ENCODE measurements at regions not wholly inside any gene's neighbourhood (a gene's known extent, or its start where the extent isn't known, plus 50 kb on each side); places are given as distances from the start of the nearest gene placed in this dataset.

DNA sequence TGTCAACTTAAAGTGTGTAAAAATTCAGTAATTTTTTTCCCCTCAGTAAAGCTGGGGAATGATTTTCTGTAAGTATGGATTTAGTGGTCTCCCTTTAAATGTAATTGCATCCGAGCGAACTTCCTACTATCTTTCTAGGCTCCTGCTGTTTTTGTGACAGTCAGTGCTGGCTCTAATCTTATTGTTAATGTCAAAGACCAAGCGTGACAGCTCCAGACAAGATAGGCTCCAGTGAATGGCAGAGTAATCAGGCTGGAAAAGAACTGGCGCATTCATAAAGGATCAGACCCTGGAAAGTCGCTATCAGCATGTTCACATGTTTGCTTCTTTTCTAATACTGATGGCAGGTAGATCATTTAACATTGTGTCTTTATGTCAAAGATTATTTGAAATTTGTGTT, 908.0 kb upstream of the ATXN8OS start:
- Mint-ChIP-seq H3K9me3 (ENCODE audit: unreplicated experiment) (no peaks in the 10 kb centered on the region), H3K36me3 (ENCODE audit: insufficient read depth, unreplicated experiment) (no peaks in the 10 kb centered on the region), H3K27me3 (ENCODE audit: insufficient read depth, unreplicated experiment) (no peaks in the 10 kb centered on the region), H3K4me3 (ENCODE audit: unreplicated experiment) (no peak overlapping the region), H3K4me1 (ENCODE audit: low read depth, unreplicated experiment) (no peaks in the 10 kb centered on the region), H3K27ac (ENCODE audit: unreplicated experiment) (no peak overlapping the region)
- no peaks in the 10 kb centered on the region for H3K9me3 ChIP-seq
- no TSS peak for BruUV-seq (replicated peaks)
- intact Hi-C loops (cut with micrococcal nuclease; ENCODE audit: unreplicated experiment), result no loop called here
- H3K4me3 ChIP-seq (ENCODE audit: low read depth, low read length), result no peak overlapping the region
- no peaks in the 10 kb centered on the region for H3K4me1 ChIP-seq
- ChIA-PET CTCF (no interaction called here), POLR2A (no interaction called here)
- no peak for DNase-seq
- H3K36me3 ChIP-seq (ENCODE audit: control insufficient read depth, insufficient read depth, low read length), result no peaks in the 10 kb centered on the region
- TF ChIP-seq, protein P1, sequence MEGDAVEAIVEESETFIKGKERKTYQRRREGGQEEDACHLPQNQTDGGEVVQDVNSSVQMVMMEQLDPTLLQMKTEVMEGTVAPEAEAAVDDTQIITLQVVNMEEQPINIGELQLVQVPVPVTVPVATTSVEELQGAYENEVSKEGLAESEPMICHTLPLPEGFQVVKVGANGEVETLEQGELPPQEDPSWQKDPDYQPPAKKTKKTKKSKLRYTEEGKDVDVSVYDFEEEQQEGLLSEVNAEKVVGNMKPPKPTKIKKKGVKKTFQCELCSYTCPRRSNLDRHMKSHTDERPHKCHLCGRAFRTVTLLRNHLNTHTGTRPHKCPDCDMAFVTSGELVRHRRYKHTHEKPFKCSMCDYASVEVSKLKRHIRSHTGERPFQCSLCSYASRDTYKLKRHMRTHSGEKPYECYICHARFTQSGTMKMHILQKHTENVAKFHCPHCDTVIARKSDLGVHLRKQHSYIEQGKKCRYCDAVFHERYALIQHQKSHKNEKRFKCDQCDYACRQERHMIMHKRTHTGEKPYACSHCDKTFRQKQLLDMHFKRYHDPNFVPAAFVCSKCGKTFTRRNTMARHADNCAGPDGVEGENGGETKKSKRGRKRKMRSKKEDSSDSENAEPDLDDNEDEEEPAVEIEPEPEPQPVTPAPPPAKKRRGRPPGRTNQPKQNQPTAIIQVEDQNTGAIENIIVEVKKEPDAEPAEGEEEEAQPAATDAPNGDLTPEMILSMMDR (IDR thresholded peaks at IDR 0.05; ENCODE audit: insufficient read depth in 1 of 2, low read depth in 1 of 2, low read length in 1 of 2, severe bottlenecking in 1 of 2, unreplicated experiment in 1 of 2), result no peak
- H3K27me3 ChIP-seq (replicated peaks; ENCODE audit: control insufficient read depth, insufficient read depth, low read length), result no peaks in the 10 kb centered on the region

DNA sequence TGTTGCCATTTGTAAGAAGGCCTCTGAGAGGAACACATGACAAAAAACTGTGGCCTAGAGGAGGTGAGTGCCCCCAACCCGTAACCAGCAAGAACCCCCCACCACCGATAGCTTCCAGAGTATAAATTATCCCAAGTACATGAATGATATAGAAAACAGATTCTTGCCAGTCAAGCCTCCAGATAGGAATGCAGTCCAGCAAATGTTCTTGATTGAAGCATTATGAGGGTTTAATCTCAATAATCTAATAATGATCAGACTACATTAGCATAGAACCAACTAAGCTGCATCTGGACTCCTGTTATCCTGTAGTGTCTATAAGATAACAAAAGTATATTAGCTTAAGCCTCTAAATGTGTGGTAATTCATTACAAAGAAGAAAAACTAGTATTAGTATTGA, 908.9 kb upstream of the ATXN8OS start:
- Histone ChIP-seq H3K27me3 (replicated peaks; ENCODE audit: control insufficient read depth, insufficient read depth, low read length) (no peaks in the 10 kb centered on the region), H3K36me3 (ENCODE audit: control insufficient read depth, insufficient read depth, low read length) (no peaks in the 10 kb centered on the region), H3K4me3 (ENCODE audit: low read depth, low read length) (no peak overlapping the region), H3K4me1 (no peaks in the 10 kb centered on the region), H3K9me3 (no peaks in the 10 kb centered on the region)
- DNase-seq, result no peak
- Mint-ChIP-seq H3K4me3 (ENCODE audit: unreplicated experiment) (no peak overlapping the region), H3K27ac (ENCODE audit: unreplicated experiment) (no peak overlapping the region), H3K27me3 (ENCODE audit: insufficient read depth, unreplicated experiment) (no peaks in the 10 kb centered on the region), H3K4me1 (ENCODE audit: low read depth, unreplicated experiment) (no peaks in the 10 kb centered on the region), H3K9me3 (ENCODE audit: unreplicated experiment) (no peaks in the 10 kb centered on the region), H3K36me3 (ENCODE audit: insufficient read depth, unreplicated experiment) (no peaks in the 10 kb centered on the region)
- no TSS peak for BruUV-seq (replicated peaks)
- TF ChIP-seq, protein P1 (IDR thresholded peaks at IDR 0.05; ENCODE audit: insufficient read depth in 1 of 2, low read depth in 1 of 2, low read length in 1 of 2, severe bottlenecking in 1 of 2, unreplicated experiment in 1 of 2), result no peak
- POLR2A ChIA-PET, result no interaction called here
- intact Hi-C loops (cut with micrococcal nuclease; ENCODE audit: unreplicated experiment), result no loop called here
- CTCF ChIA-PET, result no interaction called here

DNA sequence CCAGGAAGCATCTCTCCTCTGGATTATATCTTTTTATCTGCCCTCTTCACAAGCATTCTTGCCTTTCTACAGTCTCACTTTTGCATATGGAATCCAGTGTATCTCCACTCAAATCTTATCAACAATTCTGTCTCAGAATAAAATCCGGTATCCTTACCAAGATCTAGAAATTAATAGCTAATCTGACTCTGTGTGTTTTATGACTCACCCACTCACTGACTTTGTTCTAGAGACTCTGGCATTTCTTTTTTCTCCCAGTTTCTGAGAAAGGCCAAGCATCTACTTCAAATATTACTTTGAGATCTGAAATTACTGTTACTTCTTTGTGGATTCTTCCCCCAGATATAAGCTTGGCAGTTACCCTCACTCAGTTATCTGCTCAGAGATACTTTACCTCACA, 913.5 kb upstream of the ATXN8OS start:
- CTCF ChIA-PET, result no interaction called here
- TF ChIP-seq, protein P1 (IDR thresholded peaks at IDR 0.05; ENCODE audit: insufficient read depth in 1 of 2, low read depth in 1 of 2, low read length in 1 of 2, severe bottlenecking in 1 of 2, unreplicated experiment in 1 of 2), result no peak
- no peak overlapping the region for H3K27ac Mint-ChIP-seq (ENCODE audit: unreplicated experiment)
- intact Hi-C loops (cut with micrococcal nuclease; ENCODE audit: unreplicated experiment), result no loop called here
- H3K9me3 Mint-ChIP-seq (ENCODE audit: unreplicated experiment), result no peaks in the 10 kb centered on the region
- Histone ChIP-seq H3K36me3 (ENCODE audit: control insufficient read depth, insufficient read depth, low read length) (no peaks in the 10 kb centered on the region), H3K4me3 (ENCODE audit: low read depth, low read length) (no peak overlapping the region), H3K4me1 (no peaks in the 10 kb centered on the region), H3K9me3 (no peaks in the 10 kb centered on the region), H3K27me3 (replicated peaks; ENCODE audit: control insufficient read depth, insufficient read depth, low read length) (no peaks in the 10 kb centered on the region)
- no peak for DNase-seq
- no peaks in the 10 kb centered on the region for H3K27me3 Mint-ChIP-seq (ENCODE audit: insufficient read depth, unreplicated experiment)
- POLR2A ChIA-PET, result no interaction called here
- BruUV-seq (replicated peaks), result no TSS peak
- no peaks in the 10 kb centered on the region for H3K4me1 Mint-ChIP-seq (ENCODE audit: low read depth, unreplicated experiment)
- H3K4me3 Mint-ChIP-seq (ENCODE audit: unreplicated experiment), result no peak overlapping the region
- H3K36me3 Mint-ChIP-seq (ENCODE audit: insufficient read depth, unreplicated experiment), result no peaks in the 10 kb centered on the region

Measured in Caco-2 (cell line).